Astrocyte of the cerebellum (primary cell): ENCODE measurements at regions not wholly inside any gene's neighbourhood (a gene's known extent, or its start where the extent isn't known, plus 50 kb on each side); places are given as distances from the start of the nearest gene placed in this dataset.

Experiments
- DNase-seq: peaks from one replicate; pipeline ENCODE4 v3.0.0-alpha.2; 2011; ENCODE audit warnings: low read depth
- H3K4me3 ChIP-seq: 2 replicates; pipeline ENCODE4 v1.5.1; 2011; ENCODE audit warnings: mild to moderate bottlenecking, low read depth, low read length, moderate library complexity
- CTCF ChIP-seq: IDR thresholded peaks from 2 replicates; pipeline ENCODE4 v1.5.1; 2012; ENCODE audit warnings: low read length, low read depth, moderate library complexity, mild to moderate bottlenecking; ENCODE audit errors: missing control alignments
- in situ Hi-C: cut with HindIII; loops from 2 replicates; pipeline ENCODE4 v1.10.0; 2017; ENCODE audit warnings: low sequenced_read_pairs

GRCh38 chr10:43702936-43703281, 54.2 kb upstream of the ZNF32 start:
- in situ Hi-C loops = no loop called here

DNA sequence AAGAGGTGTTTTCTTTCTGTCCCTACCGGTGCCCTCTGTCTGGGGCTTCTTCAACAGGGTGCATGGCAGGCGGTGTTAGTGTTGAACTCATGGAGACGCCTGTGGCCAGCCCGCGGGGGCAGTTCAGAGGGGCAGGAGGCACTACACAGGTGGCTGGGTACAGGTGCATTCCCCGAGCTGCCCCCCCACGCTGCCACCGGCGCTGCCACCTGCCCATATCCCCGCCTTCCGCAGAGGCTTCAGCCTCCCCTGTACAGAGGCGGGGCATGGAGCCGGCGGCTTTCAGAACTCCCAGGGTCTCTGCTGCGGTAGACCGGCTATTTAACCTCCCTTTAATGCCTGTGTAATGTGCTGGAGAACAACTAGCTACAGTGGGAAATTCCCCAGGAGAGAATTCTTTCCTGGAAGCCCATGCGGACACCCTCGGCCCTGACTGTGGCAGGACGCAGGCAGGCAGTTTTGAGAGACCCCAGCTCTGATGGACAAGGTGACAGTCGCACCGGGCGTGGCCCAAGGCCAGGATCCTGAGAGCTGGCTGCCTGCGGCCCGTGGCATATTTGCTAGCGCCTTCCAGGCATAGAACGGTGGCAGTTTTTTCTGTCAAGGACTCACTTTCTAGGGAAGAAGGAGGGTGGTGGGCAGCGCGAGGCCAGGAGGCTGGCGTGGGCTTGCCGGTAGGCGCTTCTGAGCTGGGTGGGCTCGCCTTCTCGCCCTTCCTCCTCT, 53.7 kb upstream of the ZNF32 start:
- no peak overlapping the region for H3K4me3 ChIP-seq

More at GRCh38 chr10:43702936-43703281, 54.2 kb upstream of the ZNF32 start:
- no peak overlapping the region for H3K4me3 ChIP-seq
- no peak for DNase-seq
- no peak for TF ChIP-seq CTCF

DNA sequence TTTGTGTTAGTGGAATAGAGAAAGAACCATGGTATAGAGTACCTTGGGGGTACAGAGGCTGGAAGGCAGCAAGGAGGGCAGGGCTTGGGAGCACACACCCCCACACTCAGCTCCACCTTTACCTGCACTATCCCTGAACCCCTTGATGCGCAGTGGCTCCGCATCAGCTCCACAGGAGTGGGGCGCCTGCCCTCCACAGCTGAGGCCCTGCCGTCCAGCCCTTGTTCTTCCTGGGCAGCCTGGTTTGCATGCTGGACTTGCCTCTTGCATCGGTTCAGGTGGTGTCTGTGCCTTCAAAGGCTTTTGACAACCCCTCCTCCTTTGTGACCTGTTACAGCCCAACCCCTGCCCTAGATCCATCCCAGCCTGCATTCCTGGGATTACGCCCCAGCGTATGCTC, 52.6 kb upstream of the ZNF32 start:
- TF ChIP-seq CTCF = no peak
- DNase-seq = no peak
- in situ Hi-C loops = no loop called here
- H3K4me3 ChIP-seq = no peak overlapping the region

More for the DNA sequence above, 53.7 kb upstream of the ZNF32 start:
- no peak for TF ChIP-seq CTCF
- no peak for DNase-seq
- in situ Hi-C loops = no loop called here

DNA sequence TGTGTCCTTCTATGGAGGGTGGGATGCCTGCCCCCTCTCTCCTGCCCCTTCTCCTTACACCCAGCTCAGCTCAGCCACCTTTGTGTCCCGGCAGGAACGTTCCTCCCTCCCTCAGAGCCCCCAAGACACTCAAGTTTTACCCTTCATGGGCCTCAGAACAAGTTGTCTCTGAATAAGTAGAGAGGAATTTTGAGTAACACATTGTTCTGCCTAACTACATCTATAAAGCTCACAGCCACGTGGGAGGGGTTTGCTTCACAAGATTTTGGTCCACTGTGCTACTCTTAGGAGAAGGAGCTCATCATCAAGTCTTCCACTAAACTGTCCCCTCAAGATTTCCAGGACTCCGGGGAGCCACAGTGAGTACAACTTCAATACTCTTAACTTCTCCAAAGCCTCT, 51.6 kb upstream of the ZNF32 start:
- DNase-seq = no peak
- TF ChIP-seq CTCF = no peak
- in situ Hi-C loops = no loop called here
- no peak overlapping the region for H3K4me3 ChIP-seq

GRCh38 chr10:43699516-43699915, 50.8 kb upstream of the ZNF32 start:
- in situ Hi-C loops = loop anchor here (25.0 kb wide), 1 partner anchor 1163 kb away; no protein-coding TSS in a partner anchor
- H3K4me3 ChIP-seq = no peak overlapping the region
- no peak for TF ChIP-seq CTCF
- no peak for DNase-seq
